ENCODE measurements at regions not wholly inside any gene's neighbourhood (a gene's known extent, or its start where the extent isn't known, plus 50 kb on each side); places are given as distances from the start of the nearest gene placed in this dataset.

DNA sequence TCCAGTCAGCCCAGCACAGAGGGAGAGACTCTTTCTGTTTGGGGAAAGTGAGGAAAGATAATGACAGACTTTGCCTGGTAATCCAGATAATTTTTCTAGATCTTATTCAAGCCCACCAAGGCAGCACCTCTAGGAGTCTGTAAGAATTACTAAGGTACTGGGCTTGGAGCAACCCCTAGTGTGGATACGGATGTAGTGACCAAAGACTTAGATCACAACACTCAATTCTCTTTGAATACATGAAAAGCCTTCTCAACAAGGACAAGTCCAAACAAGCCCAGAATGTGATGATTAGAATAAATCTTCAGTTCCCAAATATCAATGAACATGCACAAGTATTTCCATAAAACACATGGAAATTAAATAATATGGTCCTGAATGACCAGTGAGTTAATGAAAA lies 206.9 kb downstream of the MRPL39 start:
- TF ChIP-seq, protein P1, sequence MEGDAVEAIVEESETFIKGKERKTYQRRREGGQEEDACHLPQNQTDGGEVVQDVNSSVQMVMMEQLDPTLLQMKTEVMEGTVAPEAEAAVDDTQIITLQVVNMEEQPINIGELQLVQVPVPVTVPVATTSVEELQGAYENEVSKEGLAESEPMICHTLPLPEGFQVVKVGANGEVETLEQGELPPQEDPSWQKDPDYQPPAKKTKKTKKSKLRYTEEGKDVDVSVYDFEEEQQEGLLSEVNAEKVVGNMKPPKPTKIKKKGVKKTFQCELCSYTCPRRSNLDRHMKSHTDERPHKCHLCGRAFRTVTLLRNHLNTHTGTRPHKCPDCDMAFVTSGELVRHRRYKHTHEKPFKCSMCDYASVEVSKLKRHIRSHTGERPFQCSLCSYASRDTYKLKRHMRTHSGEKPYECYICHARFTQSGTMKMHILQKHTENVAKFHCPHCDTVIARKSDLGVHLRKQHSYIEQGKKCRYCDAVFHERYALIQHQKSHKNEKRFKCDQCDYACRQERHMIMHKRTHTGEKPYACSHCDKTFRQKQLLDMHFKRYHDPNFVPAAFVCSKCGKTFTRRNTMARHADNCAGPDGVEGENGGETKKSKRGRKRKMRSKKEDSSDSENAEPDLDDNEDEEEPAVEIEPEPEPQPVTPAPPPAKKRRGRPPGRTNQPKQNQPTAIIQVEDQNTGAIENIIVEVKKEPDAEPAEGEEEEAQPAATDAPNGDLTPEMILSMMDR (IDR thresholded peaks at IDR 0.05): no peak
- no peak for TF ChIP-seq EZH2 (IDR thresholded peaks at IDR 0.05; ENCODE audit: borderline replicate concordance, insufficient read depth, low read depth, low read length, poor library complexity, severe bottlenecking)

All from B cell (primary cell).